Ascending aorta (tissue), 2 donors: ENCODE measurements at regions not wholly inside any gene's neighbourhood (a gene's known extent, or its start where the extent isn't known, plus 50 kb on each side); places are given as distances from the start of the nearest gene placed in this dataset.

Source experiments
- DNase-seq, 2 donors: peaks; one replicate each; pipeline ENCODE4 v3.0.0-alpha.2; 2019; ENCODE audit warnings: low spot score in 2 of 2
- H3K27ac ChIP-seq, 2 donors: fragments of 200-600 bp; sonication (generic); one replicate each; pipeline ENCODE4 v1.5.1; 2016 to 2017; ENCODE audit warnings: mild to moderate bottlenecking in 1 of 2
- H3K27me3 ChIP-seq: fragments of 200-600 bp; sonication (generic); one replicate; pipeline ENCODE4 v1.5.1; 2017
- H3K36me3 ChIP-seq, 2 donors: fragments of 200-600 bp; sonication (generic); one replicate each; pipeline ENCODE4 v1.5.1; 2016
- H3K4me1 ChIP-seq, 2 donors: fragments of 200-600 bp; sonication (generic); one replicate each; pipeline ENCODE4 v1.5.1; 2016 to 2017; ENCODE audit warnings: mild to moderate bottlenecking in 1 of 2
- H3K4me3 ChIP-seq, 2 donors: fragments of 200-600 bp; sonication (generic); one replicate each; pipeline ENCODE4 v1.5.1; 2016 to 2017; ENCODE audit warnings: mild to moderate bottlenecking in 1 of 2
- H3K9me3 ChIP-seq, 2 donors: fragments of 200-600 bp; sonication (generic); one replicate each; pipeline ENCODE4 v1.5.1; 2016
- CTCF ChIP-seq, 3 experiments: fragments of 200-600 bp in 2 of 3; fragments of 450-650 bp in 1 of 3; sonication (generic) in 2 of 3; IDR thresholded peaks; one replicate each; pipeline ENCODE4 v1.5.1; 2016 to 2019; ENCODE audit warnings: antibody characterized with exemption in 3 of 3, mild to moderate bottlenecking in 1 of 3, moderate library complexity in 1 of 3
- intact Hi-C: fragments of 100-400 bp; cut with DNase I; formaldehyde crosslinking; loops from one replicate; pipeline ENCODE4 v1.15.1; 2023

DNA sequence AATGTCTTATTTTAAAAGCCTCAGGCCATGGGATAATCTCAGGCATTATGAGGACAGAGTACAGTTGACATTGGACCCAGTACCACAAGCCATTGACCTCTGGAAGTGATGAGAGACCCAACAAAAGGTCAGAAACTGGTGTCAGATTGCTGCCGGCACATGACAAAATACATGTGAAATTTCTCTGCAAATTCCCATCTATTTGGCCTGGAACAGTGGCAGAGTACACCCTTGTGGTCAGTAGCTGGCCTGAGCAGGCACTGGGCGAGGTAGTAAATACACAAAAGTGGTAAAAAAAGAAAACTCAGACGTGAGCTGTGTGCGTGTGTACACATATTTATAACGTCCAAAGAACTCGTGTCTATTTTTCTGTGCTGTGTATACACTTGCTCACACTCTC lies 155.5 kb downstream of the DHX15 start:
- Histone ChIP-seq H3K36me3 (no peaks in the 10 kb centered on the region), H3K4me3 (no peak overlapping the region), H3K4me1 (no peaks in the 10 kb centered on the region), H3K9me3 (no peaks in the 10 kb centered on the region), H3K27me3 (no peaks in the 10 kb centered on the region), H3K27ac (no peak overlapping the region)
- intact Hi-C loops, result no loop called here
- TF ChIP-seq CTCF (IDR thresholded peaks at IDR 0.05), result no peak
- no peak for DNase-seq

DNA sequence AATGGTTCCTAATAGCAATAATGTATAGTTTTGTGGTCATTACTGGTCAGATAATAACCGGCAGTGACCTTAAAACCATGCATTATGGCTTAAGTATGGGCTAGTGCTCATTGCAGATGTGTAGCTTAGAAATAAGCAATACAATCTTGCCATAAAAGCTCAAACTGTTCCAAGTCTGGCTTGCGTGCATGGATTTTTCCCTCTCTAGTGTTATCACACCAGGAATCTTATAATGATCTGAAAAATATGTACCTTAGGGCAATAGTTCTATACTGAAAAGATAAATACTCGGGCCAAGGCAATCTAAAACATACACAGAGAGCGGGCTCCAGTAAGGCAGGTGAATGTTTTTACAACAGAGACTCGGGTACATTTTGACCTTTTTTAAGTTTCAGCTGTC lies 157.8 kb downstream of the DHX15 start:
- Histone ChIP-seq H3K36me3 (no peaks in the 10 kb centered on the region), H3K4me3 (no peak overlapping the region), H3K9me3 (no peaks in the 10 kb centered on the region), H3K27ac (no peak overlapping the region), H3K27me3 (no peaks in the 10 kb centered on the region), H3K4me1 (no peaks in the 10 kb centered on the region)
- intact Hi-C loops, result no loop called here
- no peak for TF ChIP-seq CTCF (IDR thresholded peaks at IDR 0.05)
- DNase-seq, result no peak

- Histone ChIP-seq H3K27me3 (no peaks in the 10 kb centered on the region), H3K9me3 (no peaks in the 10 kb centered on the region), H3K4me3 (no peak overlapping the region), H3K36me3 (no peaks in the 10 kb centered on the region), H3K4me1 (no peaks in the 10 kb centered on the region), H3K27ac (no peak overlapping the region)
- no peak for DNase-seq
- intact Hi-C loops, result no loop called here
- no peak for TF ChIP-seq CTCF (IDR thresholded peaks at IDR 0.05)
Observed at GRCh38 chr4:24425863-24426262, 158.5 kb downstream of the DHX15 start.

DNA sequence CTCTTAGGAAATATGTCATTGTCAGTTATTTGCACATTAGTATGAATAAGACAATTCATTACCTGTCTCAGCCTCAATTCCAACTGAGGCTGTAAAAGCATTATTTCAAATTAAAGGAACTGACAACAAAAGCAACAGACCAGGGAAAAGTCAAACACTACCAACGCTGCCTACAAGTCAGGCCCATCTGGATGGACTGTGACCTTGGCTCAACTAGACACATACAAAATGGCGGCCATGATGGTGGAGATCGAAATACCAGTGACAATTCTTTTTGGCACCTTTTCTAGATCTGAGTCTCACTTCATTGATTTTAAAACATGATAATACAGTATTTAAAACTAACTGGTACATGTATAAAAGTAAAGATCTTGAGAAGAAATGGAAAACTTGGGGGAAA lies 160.7 kb downstream of the DHX15 start:
- Histone ChIP-seq H3K27me3 (no peaks in the 10 kb centered on the region), H3K27ac (no peak overlapping the region), H3K36me3 (no peaks in the 10 kb centered on the region), H3K4me3 (no peak overlapping the region), H3K4me1 (no peaks in the 10 kb centered on the region), H3K9me3 (no peaks in the 10 kb centered on the region)
- intact Hi-C loops, result loop anchor here (5.0 kb wide), 1 partner anchor 741 kb away; no protein-coding TSS in a partner anchor
- TF ChIP-seq CTCF (IDR thresholded peaks at IDR 0.05), result no peak
- DNase-seq, result no peak

GRCh38 chr4:24422644-24423043 lies 161.7 kb downstream of the DHX15 start:
- Histone ChIP-seq H3K27me3 (no peaks in the 10 kb centered on the region), H3K9me3 (no peaks in the 10 kb centered on the region), H3K27ac (no peak overlapping the region), H3K4me3 (no peak overlapping the region), H3K36me3 (no peaks in the 10 kb centered on the region), H3K4me1 (no peaks in the 10 kb centered on the region)
- DNase-seq, result no peak
- TF ChIP-seq CTCF (IDR thresholded peaks at IDR 0.05), result no peak
- intact Hi-C loops, result loop anchor here (5.0 kb wide), 1 partner anchor 740 kb away; no protein-coding TSS in a partner anchor
